ENCODE measurements at regions not wholly inside any gene's neighbourhood (a gene's known extent, or its start where the extent isn't known, plus 50 kb on each side); places are given as distances from the start of the nearest gene placed in this dataset.

DNA sequence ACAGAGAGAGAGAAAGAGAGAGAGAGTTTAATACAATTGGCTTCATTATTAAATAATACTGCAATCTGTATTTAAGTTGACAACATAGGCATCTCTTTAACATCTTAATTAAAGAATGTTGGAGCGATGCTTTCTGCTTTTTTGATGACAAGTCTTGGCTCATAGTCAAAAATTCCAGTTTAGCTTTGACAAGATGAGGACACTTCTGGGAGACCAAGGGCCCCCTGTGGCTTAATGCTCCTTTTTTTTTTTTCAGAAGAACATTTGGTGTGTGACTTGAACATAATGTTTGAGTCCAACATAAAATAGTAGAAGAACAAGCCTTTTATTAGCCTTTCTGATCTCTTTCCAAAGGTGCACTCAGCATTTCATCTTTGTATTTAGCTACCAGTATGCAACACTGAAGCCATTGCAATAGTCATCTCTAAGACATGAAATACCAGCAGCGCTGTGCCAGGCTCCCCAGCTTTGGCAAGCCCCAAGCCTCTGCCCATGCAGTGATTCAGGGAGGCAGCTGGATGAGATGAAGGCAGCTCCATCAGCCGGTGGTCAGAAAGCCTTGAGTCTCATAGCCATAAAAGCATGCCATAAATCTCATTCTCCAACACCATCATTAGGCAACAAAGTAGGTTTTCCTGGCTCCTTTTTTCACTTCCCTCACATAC, 349.4 kb upstream of the SEMA6D start:
- no peak overlapping the region for H3K4me3 ChIP-seq (ENCODE audit: low read length)
- DNase-seq (ENCODE audit: low read depth, low spot score) = no peak

DNA sequence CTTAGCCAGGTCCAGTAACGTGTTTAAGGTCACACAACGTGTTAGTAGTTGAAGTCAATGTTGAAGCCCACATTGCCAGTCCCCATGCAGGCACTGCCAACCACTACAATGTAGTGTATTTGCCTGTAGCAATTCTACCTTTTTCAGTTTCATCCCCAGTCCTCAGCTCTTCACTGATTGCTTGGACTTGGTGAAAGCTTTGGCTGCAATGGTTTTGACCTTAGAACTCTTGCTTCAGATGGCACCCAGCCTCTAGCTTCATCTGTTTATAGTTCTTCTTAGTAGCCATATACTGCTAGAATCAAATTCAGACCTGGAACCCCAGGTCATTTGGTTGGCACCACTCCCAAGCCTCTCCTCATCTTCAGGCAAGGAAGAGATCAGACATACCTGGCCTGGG, 345.4 kb upstream of the SEMA6D start:
- DNase-seq (ENCODE audit: low read depth, low spot score) = no peak
- no peak overlapping the region for H3K4me3 ChIP-seq (ENCODE audit: low read length)

DNA sequence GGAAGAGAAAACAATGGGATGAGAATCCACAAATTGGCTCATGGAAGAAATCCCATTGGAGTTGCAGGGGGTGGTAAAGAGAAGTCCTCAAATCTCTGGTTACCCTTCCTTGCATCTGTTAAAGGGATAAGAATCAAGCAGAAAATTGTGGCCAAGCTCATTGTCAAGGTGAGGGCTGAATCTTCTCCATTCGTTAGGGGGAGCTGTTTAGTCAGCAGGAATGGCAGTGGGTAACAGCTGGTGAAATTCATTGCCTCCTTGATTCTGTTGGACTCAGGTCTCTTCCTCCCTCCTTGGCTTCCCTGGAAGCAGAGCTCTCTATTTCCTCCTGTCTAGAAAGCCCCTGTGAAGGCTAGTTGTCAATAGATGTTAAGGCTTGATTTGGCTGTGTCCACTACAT, 343.1 kb upstream of the SEMA6D start:
- no peak for DNase-seq (ENCODE audit: low read depth, low spot score)
- no peak overlapping the region for H3K4me3 ChIP-seq (ENCODE audit: low read length)

DNA sequence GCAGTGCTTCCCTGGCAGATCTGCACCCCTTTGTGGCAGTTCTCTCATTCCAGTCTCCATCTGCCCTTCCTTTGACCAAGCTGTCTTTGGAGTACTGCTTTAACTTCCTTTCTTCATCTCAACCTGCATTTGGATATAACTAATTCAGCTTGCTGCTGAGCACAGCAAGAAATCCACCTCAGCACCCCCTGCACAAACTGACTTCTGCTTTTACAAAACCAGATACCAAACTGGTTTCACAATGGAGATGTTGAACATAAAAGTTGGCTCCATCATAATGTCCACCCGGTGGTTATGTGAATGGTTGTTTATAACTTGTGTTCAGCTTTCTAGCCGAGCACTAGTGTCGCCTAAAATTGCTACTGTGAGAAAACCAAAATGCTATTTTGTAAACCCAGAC, 341.1 kb upstream of the SEMA6D start:
- no peak overlapping the region for H3K4me3 ChIP-seq (ENCODE audit: low read length)
- no peak for DNase-seq (ENCODE audit: low read depth, low spot score)

DNA sequence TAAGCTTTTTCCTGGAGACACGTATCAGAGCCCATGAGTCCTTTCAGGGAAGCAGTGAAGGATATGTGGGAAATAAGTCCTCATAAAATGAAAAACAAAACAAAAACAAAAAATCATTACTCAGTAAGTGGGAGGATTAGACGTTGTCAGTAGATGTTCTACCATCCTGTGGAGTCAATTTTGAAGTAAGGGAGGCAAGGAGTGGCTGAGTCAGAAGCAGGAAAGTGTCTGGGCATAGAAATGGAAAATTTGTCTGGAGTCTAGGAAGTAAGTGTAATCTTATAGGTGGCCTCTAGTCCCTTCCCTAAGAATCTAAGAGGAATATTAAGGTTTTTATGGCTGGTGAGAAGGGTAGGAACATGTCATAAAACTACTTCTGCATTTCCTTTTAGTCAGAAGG, 339.8 kb upstream of the SEMA6D start:
- no peak for DNase-seq (ENCODE audit: low read depth, low spot score)
- H3K4me3 ChIP-seq (ENCODE audit: low read length) = no peak overlapping the region

DNA sequence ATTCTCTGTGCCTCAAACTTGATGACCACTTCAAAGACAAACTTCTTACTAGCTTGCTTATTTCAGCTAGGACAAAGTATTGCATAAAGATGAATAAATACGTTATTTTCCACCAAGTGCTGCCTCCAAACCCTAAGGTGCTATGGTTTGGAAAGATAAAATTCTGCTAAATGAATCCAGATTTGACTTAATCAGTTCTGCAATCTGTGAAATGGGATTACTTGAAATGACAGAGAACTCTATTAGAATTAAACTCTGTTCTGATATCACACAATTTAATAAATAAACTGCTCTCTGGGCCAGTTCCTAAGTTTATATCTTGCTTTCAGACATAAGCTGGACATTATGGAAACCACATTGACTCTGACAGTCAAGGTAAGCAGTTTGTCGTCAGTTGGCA, 338.8 kb upstream of the SEMA6D start:
- no peak for DNase-seq (ENCODE audit: low read depth, low spot score)
- H3K4me3 ChIP-seq (ENCODE audit: low read length) = no peak overlapping the region

DNA sequence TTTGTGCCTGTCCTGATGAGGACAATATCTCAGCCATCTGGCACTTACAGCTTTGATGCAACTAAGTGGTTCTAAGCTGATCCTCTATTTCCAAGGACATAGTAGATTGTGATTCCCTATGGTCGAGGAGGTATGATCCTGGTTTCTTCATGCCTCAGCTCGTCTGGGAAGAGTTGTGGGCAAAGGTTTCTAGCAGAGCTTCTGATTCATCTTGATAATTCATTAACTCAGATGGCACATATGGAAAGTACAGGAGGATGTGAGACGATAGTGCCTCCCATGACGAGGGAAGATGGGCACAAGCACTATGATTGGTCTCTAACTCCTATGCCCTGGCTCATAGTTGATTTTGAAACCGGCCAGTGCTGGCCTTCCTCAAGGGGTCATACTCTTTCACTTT, 334.2 kb upstream of the SEMA6D start:
- H3K4me3 ChIP-seq (ENCODE audit: low read length) = no peak overlapping the region
- no peak for DNase-seq (ENCODE audit: low read depth, low spot score)

DNA sequence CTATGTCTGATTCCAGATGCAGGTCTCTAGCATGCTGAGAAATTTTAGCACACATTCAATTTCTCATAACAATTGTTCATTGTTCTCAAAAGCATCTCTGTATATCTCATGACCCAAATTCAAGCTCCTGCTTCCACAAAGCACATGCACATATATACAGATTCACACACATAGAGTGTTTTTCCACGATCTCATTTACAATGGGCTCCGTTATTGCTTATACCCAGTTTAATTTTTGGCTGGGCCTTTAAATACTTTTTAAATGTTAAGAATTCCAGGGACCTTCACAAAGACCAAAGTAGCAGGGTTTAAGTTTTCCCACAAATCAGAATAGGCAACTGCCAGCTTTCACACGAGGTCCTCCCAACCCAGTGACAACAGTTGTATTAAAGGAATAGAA, 333.5 kb upstream of the SEMA6D start:
- no peak overlapping the region for H3K4me3 ChIP-seq (ENCODE audit: low read length)
- DNase-seq (ENCODE audit: low read depth, low spot score) = no peak

DNA sequence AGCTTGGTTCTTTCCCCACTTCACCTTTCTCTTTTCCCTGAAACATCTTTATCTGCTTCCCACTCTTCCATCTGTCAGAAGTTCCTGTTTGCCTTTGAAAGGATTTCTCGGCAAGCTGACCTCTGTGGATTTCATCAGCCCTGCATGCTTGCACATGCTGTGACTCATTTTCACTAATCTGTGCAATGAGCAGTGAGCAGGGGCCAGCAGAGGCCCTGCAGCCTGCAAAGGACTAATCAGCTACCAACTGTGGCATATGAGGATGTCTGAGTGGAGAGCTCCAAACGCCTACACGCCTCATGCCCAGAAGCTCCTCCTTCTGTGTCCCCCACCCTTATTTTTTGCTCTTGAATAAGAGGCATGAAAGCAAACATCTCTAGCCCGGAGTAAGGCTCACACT, 333.0 kb upstream of the SEMA6D start:
- H3K4me3 ChIP-seq (ENCODE audit: low read length) = no peak overlapping the region
- DNase-seq (ENCODE audit: low read depth, low spot score) = no peak

DNA sequence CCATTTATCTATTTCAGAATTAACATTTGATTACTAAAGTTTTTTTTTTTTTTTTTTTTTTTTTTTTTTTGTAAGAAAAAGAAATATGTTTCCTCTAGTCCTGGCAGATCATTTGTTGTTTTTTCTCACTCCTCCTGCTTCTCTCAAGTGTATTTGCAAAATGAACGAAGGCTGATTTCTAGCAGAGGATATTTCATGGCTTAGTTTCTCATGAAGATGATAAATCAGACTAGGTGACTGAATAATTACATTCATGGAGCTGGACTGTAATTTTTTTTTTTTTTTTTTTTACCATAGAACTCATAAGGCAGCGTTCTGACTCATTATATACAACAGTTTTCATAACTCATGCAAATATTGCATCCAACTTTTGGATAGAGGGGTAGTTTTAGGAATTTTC, 332.5 kb upstream of the SEMA6D start:
- H3K4me3 ChIP-seq (ENCODE audit: low read length) = no peak overlapping the region
- no peak for DNase-seq (ENCODE audit: low read depth, low spot score)

DNA sequence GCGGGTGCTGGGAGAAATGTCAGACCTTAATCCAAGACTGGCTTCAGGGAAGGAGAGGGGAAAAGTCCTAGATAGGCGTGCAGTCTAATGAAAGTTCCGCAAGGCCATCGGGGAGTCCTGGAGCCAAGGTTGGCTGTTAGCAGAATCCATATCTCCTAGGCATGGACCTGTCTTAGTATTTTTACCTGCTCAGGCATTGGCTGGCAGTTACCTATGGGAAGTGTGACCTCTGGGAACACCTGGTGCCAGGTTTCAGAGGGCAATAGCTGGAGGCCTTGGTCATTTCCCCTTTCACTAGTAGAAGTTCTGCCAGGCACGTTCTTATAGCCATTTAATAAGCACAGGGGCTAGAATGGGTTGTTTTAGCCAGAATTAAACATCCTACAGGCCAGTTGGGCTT, 330.8 kb upstream of the SEMA6D start:
- DNase-seq (ENCODE audit: low read depth, low spot score) = no peak
- no peak overlapping the region for H3K4me3 ChIP-seq (ENCODE audit: low read length)

DNA sequence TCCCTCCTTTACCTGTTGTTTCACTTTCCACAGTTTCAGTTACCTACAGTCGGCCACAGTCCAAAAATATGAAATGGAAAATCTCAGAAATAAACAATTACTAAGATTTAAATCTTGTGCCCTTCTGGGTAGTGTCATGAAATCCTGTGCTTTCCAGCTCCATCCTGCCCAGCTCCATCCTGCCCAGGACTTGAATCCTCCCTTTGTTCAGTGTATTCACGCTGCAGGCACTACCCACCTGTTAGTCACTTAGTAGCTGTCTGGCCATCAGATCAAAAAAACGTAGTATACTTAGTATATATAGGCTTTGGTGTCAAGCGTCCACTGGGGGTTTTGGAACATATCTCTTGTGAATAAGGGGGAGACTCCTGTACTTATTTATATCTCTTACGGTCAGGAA, 329.0 kb upstream of the SEMA6D start:
- no peak for DNase-seq (ENCODE audit: low read depth, low spot score)
- H3K4me3 ChIP-seq (ENCODE audit: low read length) = no peak overlapping the region

DNA sequence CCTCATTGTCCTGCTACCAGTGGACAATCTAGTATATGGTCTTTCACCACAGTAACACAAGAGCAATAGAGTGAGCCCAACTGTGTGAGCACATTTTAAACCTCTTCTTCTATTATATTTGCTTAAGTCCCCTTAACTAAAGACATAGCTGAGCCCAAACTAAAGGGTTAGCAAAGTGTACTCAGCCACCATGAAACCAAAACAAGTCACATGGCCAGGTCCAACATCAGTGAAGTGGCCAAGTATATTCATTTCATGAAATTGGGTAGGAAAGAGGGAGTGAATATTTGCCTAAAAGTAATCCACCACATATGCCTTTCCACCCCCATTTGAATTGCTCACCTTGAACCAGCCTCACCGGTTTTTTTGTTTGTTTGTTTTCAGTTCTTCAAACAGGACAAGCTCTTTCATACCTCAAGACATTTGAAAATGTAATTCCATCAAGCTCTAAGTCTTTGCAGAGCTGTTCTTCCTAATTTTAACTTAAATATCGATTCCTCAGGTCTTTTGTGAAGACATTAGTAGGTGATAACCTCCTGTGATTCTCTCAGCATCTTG, 327.0 kb upstream of the SEMA6D start:
- H3K4me3 ChIP-seq (ENCODE audit: low read length) = no peak overlapping the region
- no peak for DNase-seq (ENCODE audit: low read depth, low spot score)

DNA sequence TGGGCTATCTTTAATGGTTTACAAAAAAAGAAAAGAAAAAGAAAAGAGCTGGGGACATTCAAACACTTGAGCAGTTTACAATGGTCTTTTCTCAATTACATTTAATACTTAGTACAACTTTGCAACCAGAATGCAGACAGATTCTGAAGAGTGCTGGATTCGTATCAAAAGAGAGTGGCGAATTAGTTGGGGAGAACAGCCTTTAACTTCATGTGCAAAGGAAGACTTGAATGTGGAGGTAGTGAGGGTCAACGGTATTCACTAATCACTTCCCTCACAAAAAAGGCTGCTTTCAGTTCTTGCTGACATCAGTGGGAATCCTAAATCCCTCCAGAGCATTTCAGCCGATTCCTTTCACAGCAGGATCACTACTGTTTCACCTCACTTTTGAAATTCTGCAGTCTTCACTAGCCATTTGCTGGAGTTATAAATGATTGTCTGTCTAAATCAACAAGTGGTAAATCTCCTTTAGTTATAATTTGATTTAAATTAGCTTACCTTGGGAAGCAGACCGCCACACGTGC, 323.0 kb upstream of the SEMA6D start:
- DNase-seq (ENCODE audit: low read depth, low spot score) = no peak
- no peak overlapping the region for H3K4me3 ChIP-seq (ENCODE audit: low read length)

DNA sequence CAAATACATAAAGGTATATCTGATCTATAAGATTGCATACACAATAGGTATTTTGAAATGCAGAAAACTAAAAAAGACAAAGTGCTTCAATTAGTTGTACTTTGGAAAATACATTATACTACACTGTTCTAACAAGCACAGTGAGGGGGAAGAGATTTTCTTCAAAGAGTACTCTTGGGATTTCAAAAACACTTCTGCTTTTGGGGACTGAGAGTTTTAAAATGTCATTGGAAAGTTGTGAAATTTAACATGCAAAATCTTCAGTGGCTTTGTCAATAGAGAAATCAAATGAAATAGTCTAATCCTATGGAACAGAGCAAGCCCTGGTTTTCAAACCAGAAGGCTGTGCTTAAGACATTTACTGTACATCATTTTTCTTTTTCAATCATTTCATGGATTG, 322.2 kb upstream of the SEMA6D start:
- no peak overlapping the region for H3K4me3 ChIP-seq (ENCODE audit: low read length)
- DNase-seq (ENCODE audit: low read depth, low spot score) = no peak

DNA sequence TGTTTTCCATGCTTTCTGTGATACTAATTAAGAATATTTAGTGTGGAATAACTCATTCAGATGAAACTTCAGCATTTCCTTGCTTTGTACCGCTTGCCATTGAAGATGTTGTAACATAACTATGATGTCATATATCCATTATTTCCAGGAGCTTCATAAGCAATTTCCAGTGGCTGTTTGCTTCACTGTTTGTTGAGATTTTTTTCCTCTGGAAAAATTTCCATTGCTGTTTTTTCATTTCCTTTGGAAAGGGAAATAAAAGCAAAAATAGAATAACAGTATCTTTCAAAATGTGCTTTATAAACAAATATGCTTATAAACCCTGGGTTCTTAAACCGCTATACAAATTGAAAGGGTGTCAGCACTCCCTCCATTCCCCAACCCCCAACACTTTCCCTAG, 319.6 kb upstream of the SEMA6D start:
- H3K4me3 ChIP-seq (ENCODE audit: low read length) = no peak overlapping the region
- DNase-seq (ENCODE audit: low read depth, low spot score) = no peak

DNA sequence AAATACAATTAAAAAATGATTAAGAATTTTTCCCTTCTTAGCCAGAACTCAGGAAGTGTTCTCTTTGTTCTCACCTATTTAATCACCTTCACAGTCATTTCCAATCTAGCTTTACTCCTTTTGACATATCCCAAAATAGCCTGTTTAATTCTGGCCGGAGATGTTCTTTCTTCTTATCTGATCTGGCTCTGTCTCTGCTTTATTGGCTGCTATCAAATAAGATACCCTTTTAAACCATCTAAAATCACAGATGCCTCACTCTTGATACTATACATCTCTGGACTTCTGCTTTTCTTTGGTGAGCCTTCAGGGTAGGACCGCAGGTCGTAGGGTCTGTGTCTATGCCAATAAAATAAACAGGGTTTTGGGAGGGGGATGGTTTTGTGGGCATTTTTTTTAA, 319.2 kb upstream of the SEMA6D start:
- no peak overlapping the region for H3K4me3 ChIP-seq (ENCODE audit: low read length)
- no peak for DNase-seq (ENCODE audit: low read depth, low spot score)

DNA sequence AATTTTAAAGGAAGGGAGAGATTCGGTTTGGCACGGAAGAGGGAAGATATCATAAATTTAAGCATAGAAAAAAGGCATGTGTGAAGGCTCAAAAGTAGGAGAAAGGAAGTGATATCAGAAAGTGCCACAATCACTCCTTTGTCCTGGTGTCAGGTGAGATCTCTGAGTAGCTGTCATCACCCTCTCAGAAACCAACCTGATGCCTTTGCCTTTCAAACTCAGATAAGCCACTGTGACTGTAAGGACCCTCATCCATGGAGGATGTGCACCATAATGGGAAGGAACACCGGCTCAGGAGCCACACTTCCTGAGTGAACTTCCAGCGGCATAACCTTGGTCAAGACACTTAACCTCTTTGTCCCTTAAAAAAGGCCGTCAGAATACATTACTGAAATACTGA, 318.7 kb upstream of the SEMA6D start:
- no peak for DNase-seq (ENCODE audit: low read depth, low spot score)
- no peak overlapping the region for H3K4me3 ChIP-seq (ENCODE audit: low read length)

DNA sequence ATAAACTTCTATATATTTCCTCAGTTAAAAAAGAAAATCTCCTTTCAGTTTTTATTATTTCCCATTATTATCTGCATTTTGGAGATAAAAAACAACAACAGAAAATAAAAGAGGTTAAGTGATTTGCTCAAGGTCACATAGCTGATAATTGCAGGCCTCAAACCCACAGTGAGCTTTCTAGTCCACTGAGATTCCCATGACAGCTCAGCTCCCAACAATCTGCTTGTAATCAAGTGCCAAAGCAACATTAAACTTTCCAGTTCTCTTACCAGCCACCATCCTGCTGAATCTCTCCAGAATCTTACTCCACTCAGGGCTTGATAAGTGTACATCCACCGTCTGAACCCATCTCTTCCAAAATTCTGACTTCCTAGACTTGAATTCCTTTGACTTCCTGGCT, 318.2 kb upstream of the SEMA6D start:
- no peak for DNase-seq (ENCODE audit: low read depth, low spot score)
- H3K4me3 ChIP-seq (ENCODE audit: low read length) = no peak overlapping the region

DNA sequence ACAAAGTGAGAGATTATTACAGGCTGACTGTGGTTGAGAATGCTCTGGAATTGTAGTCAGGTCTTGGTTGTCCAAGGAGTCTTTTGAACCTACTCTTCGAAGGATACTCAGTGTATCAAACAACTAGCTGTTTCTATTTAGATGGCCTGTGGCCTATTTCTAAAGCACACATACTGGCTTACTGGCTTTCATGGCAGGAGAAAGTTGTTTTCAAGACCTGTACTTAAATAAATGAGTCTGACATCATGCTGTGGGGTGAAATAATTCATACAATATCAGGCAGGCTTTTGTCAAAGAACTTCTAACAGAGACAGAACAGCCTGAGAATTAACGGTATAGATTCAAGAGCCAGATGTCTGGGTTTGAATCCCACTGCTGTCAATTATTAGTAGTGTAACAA, 316.7 kb upstream of the SEMA6D start:
- H3K4me3 ChIP-seq (ENCODE audit: low read length) = no peak overlapping the region
- no peak for DNase-seq (ENCODE audit: low read depth, low spot score)

DNA sequence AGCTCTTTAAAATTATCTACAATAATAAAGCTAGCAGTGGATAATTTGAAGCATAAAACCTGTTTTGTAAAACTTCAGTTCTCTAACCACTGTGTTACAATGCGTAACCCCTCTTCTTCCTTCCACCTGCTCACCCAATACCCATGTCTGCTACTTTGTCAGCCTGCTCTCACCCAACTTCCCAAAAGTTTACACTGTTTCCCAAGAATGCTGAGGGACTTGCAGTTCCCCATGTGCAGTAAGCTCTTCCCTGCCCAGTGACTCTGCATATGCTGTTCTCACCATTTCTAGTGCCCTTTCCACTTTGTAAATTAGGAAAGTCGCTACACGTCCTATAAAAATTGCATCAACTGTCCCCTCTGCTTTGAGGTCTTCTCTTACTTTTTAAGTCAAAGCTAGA, 315.9 kb upstream of the SEMA6D start:
- no peak overlapping the region for H3K4me3 ChIP-seq (ENCODE audit: low read length)
- DNase-seq (ENCODE audit: low read depth, low spot score) = no peak

All from Jurkat, Clone E6-1 (cell line).